ENCODE measurements at regions not wholly inside any gene's neighbourhood (a gene's known extent, or its start where the extent isn't known, plus 50 kb on each side); places are given as distances from the start of the nearest gene placed in this dataset.

DNA sequence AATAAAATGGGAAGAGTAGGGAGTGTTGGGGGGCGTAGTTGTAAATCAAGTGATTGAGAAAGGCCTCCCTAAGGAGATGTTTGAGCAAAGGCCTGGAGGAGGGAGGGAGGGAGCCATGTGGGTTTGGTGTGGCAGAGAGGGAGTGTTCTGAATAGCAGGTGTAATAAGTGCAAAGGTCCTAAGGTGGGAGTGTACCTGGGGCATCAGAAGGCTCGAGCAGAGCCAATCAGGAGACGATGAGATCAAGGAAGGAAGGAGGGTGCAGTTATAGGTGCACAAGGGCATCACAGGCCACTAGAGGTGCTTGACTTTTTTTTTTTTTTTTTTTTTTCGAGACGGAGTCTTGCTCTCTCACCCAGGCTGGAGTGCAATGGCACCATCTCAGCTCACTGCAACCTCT is 77.9 kb upstream of the PLXNC1 start:
- TF ChIP-seq, protein P1, sequence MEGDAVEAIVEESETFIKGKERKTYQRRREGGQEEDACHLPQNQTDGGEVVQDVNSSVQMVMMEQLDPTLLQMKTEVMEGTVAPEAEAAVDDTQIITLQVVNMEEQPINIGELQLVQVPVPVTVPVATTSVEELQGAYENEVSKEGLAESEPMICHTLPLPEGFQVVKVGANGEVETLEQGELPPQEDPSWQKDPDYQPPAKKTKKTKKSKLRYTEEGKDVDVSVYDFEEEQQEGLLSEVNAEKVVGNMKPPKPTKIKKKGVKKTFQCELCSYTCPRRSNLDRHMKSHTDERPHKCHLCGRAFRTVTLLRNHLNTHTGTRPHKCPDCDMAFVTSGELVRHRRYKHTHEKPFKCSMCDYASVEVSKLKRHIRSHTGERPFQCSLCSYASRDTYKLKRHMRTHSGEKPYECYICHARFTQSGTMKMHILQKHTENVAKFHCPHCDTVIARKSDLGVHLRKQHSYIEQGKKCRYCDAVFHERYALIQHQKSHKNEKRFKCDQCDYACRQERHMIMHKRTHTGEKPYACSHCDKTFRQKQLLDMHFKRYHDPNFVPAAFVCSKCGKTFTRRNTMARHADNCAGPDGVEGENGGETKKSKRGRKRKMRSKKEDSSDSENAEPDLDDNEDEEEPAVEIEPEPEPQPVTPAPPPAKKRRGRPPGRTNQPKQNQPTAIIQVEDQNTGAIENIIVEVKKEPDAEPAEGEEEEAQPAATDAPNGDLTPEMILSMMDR (IDR thresholded peaks at IDR 0.05): no peak
- no peak for TF ChIP-seq POLR2A (IDR thresholded peaks at IDR 0.05)

Measured in thyroid gland (tissue), 4 donors.